SK-N-SH treated with all-trans-retinoic acid at 6 μM for 48 hours (cell line): ENCODE measurements at regions not wholly inside any gene's neighbourhood (a gene's known extent, or its start where the extent isn't known, plus 50 kb on each side); places are given as distances from the start of the nearest gene placed in this dataset.
A peak's percentile ranks its signal among the peaks of the same experiment; 100 is the strongest.

ENCODE experiments used
- ATAC-seq: fragments of 200-7000 bp; cut with Tn5 transposase; 3 replicates; pipeline ENCODE4 v1.9.1; 2020; ENCODE audit warnings: mild to moderate bottlenecking, moderate library complexity
- ARNTL ChIP-seq: fragments of 450-650 bp; formaldehyde crosslinking; IDR thresholded peaks from 2 replicates; pipeline ENCODE4 v1.5.0; 2020; ENCODE audit warnings: low read depth, mild to moderate bottlenecking, moderate library complexity, borderline replicate concordance
- BACH2 ChIP-seq: fragments of 250-450 bp; sonication (Bioruptor Pico); IDR thresholded peaks from 2 replicates; pipeline ENCODE4 v1.9.0; 2021; ENCODE audit warnings: mild to moderate bottlenecking, borderline replicate concordance
- CREB5 ChIP-seq: fragments of 250-450 bp; sonication (Bioruptor Pico); IDR thresholded peaks from 2 replicates; pipeline ENCODE4 v1.5.1; 2020; ENCODE audit warnings: low read depth, mild to moderate bottlenecking, moderate library complexity
- CSDC2 ChIP-seq: fragments of 250-450 bp; sonication (Bioruptor Pico); IDR thresholded peaks from 2 replicates; pipeline ENCODE4 v1.5.0; 2020; ENCODE audit warnings: mild to moderate bottlenecking, moderate library complexity
- CSRNP3 ChIP-seq: fragments of 250-450 bp; sonication (Bioruptor Pico); IDR thresholded peaks from 2 replicates; pipeline ENCODE4 v1.5.1; 2021; ENCODE audit warnings: mild to moderate bottlenecking, moderate library complexity
- ESRRG ChIP-seq: fragments of 250-450 bp; sonication (Bioruptor Pico); IDR thresholded peaks from 2 replicates; pipeline ENCODE4 v1.6.1; 2021; ENCODE audit warnings: mild to moderate bottlenecking
- GLIS3 ChIP-seq: fragments of 250-450 bp; sonication (Bioruptor Pico); IDR thresholded peaks from 2 replicates; pipeline ENCODE4 v1.5.0; 2020; ENCODE audit warnings: mild to moderate bottlenecking, moderate library complexity
- OSR1 ChIP-seq: fragments of 250-450 bp; sonication (Bioruptor Pico); IDR thresholded peaks from 2 replicates; pipeline ENCODE4 v1.8.0; 2022; ENCODE audit warnings: moderate library complexity, mild to moderate bottlenecking, inconsistent platforms
- PATZ1 ChIP-seq: fragments of 250-450 bp; sonication (Bioruptor Pico); IDR thresholded peaks from 2 replicates; pipeline ENCODE4 v1.8.0; 2020; ENCODE audit warnings: mild to moderate bottlenecking, moderate library complexity, borderline replicate concordance
- POU6F1 ChIP-seq: fragments of 250-450 bp; sonication (Bioruptor Pico); IDR thresholded peaks from 2 replicates; pipeline ENCODE4 v1.8.0; 2021; ENCODE audit warnings: low read depth, mild to moderate bottlenecking, moderate library complexity, borderline replicate concordance
- PPARA ChIP-seq: fragments of 250-450 bp; sonication (Bioruptor Pico); IDR thresholded peaks from 2 replicates; pipeline ENCODE4 v1.5.0; 2020; ENCODE audit warnings: mild to moderate bottlenecking, borderline replicate concordance
- SNAI2 ChIP-seq: fragments of 250-450 bp; sonication (Bioruptor Pico); IDR thresholded peaks from 2 replicates; pipeline ENCODE4 v1.5.0; 2020; ENCODE audit warnings: mild to moderate bottlenecking, moderate library complexity
- TCF4 ChIP-seq: fragments of 250-450 bp; sonication (Bioruptor Pico); IDR thresholded peaks from 2 replicates; pipeline ENCODE4 v1.8.0; 2021; ENCODE audit warnings: mild to moderate bottlenecking, moderate library complexity, borderline replicate concordance
- TSHZ2 ChIP-seq: fragments of 250-450 bp; sonication (Bioruptor Pico); IDR thresholded peaks from 2 replicates; pipeline ENCODE4 v1.5.0; 2020; ENCODE audit warnings: mild to moderate bottlenecking, moderate library complexity
- ZC3H10 ChIP-seq: fragments of 250-450 bp; sonication (Bioruptor Pico); IDR thresholded peaks from 2 replicates; pipeline ENCODE4 v1.5.1; 2021; ENCODE audit warnings: mild to moderate bottlenecking, moderate library complexity
- ZFP3 ChIP-seq: fragments of 250-450 bp; sonication (Bioruptor Pico); IDR thresholded peaks from 2 replicates; pipeline ENCODE4 v1.5.0; 2020; ENCODE audit warnings: mild to moderate bottlenecking, moderate library complexity
- ZFP30 ChIP-seq: fragments of 450-650 bp; formaldehyde crosslinking; IDR thresholded peaks from 2 replicates; pipeline ENCODE4 v1.5.0; 2022; ENCODE audit warnings: mild to moderate bottlenecking, moderate library complexity
- ZNF565 ChIP-seq: fragments of 450-650 bp; formaldehyde crosslinking; conservative IDR thresholded peaks from 2 replicates; pipeline ENCODE4 v1.5.0; 2020; ENCODE audit warnings: low read depth, mild to moderate bottlenecking, moderate library complexity
- ZNF70 ChIP-seq: fragments of 450-650 bp; formaldehyde crosslinking; IDR thresholded peaks from 2 replicates; pipeline ENCODE4 v1.5.0; 2020; ENCODE audit warnings: mild to moderate bottlenecking, moderate library complexity
- ZNF8 ChIP-seq: fragments of 450-650 bp; formaldehyde crosslinking; IDR thresholded peaks from 2 replicates; pipeline ENCODE4 v1.5.0; 2020; ENCODE audit warnings: mild to moderate bottlenecking, moderate library complexity

GRCh38 chr1:163410073-163410999 is 88.6 kb downstream of the NUF2 start:
- no peak for TF ChIP-seq TCF4
- TF ChIP-seq ARNTL = no peak
- no peak for TF ChIP-seq CSRNP3 (CRISPR knock-in tag)
- ATAC-seq = peak; percentile 72

- no peak; the same call in 2 of the 3 replicates for ATAC-seq
- no peak for TF ChIP-seq TCF4
- TF ChIP-seq ZFP3 (CRISPR knock-in tag) = no peak
- TF ChIP-seq BACH2 (CRISPR knock-in tag) = no peak
- TF ChIP-seq ZFP30 (CRISPR knock-in tag) = no peak
- no peak for TF ChIP-seq ZC3H10 (CRISPR knock-in tag)
- TF ChIP-seq CSRNP3 (CRISPR knock-in tag) = no peak
- no peak for TF ChIP-seq ZNF8 (CRISPR knock-in tag)
- TF ChIP-seq ARNTL = no peak
- no peak for TF ChIP-seq OSR1
- TF ChIP-seq ZNF565 (CRISPR knock-in tag) = no peak
- no peak for TF ChIP-seq CREB5 (CRISPR knock-in tag)
- no peak for TF ChIP-seq CSDC2
- TF ChIP-seq TSHZ2 (CRISPR knock-in tag) = no peak
- no peak for TF ChIP-seq PPARA (CRISPR knock-in tag)
- TF ChIP-seq POU6F1 (CRISPR knock-in tag) = no peak
- TF ChIP-seq ZNF70 = no peak
- TF ChIP-seq GLIS3 (CRISPR knock-in tag) = no peak
- no peak for TF ChIP-seq PATZ1 (CRISPR knock-in tag)
- no peak for TF ChIP-seq SNAI2
These were observed 90.5 kb downstream of the NUF2 start for GRCh38 chr1:163412221-163412620.

GRCh38 chr1:163414778-163415177 is 93.0 kb downstream of the NUF2 start:
- ATAC-seq = no peak
- TF ChIP-seq ARNTL (no peak), ESRRG (CRISPR knock-in tag) (no peak), SNAI2 (no peak), CSDC2 (no peak), ZC3H10 (CRISPR knock-in tag) (no peak), PPARA (CRISPR knock-in tag) (no peak), TSHZ2 (CRISPR knock-in tag) (no peak), CREB5 (CRISPR knock-in tag) (no peak)
